CD4-positive, alpha-beta T cell (primary cell): ENCODE measurements at regions not wholly inside any gene's neighbourhood (a gene's known extent, or its start where the extent isn't known, plus 50 kb on each side); places are given as distances from the start of the nearest gene placed in this dataset.

Experiments used
- ATAC-seq: fragments of 200-7000 bp; cut with Tn5 transposase; one replicate; pipeline ENCODE4 v1.10.0; 2022; ENCODE audit warnings: mild to moderate bottlenecking; ENCODE audit not compliant: poor library complexity
- CTCF ChIA-PET: fragments of 350-600 bp; sonication (Branson Sonifier 250); formaldehyde crosslinking; loops from one replicate; lab custom pipeline; 2021; ENCODE audit warnings: antibody characterized with exemption, inconsistent platforms; lab: Charles Lee
- POLR2A ChIA-PET: fragments of 350-600 bp; sonication (Branson Sonifier 250); formaldehyde crosslinking; loops from one replicate; lab custom pipeline; 2021; ENCODE audit warnings: antibody characterized with exemption, inconsistent platforms; lab: Charles Lee
- DNase-seq, 14 experiments: peaks; one replicate each; pipeline ENCODE4 v3.0.0-alpha.2; 2013 to 2020; ENCODE audit warnings: mixed read lengths in 2 of 14
- H3K27ac ChIP-seq, 2 donors: one replicate each; pipeline versions ENCODE4 v1.5.1 to v1.7.0; 2013; ENCODE audit warnings: low read length in 2 of 2, low read depth in 1 of 2, mild to moderate bottlenecking in 1 of 2
- H3K27me3 ChIP-seq, 2 experiments: 1 replicate in 1 of 2; 2 replicates in 1 of 2; pipeline versions ENCODE4 v1.6.1 to v1.7.0; 2013; ENCODE audit warnings: low read length in 2 of 2, control low read depth in 1 of 2, mild to moderate bottlenecking in 1 of 2, moderate library complexity in 1 of 2; ENCODE audit not compliant: insufficient read depth in 2 of 2, control insufficient read depth in 1 of 2
- H3K36me3 ChIP-seq: one replicate; pipeline ENCODE4 v1.6.1; 2013; ENCODE audit warnings: low read length, control low read depth; ENCODE audit not compliant: insufficient read depth
- H3K4me1 ChIP-seq: one replicate; pipeline ENCODE4 v1.6.1; 2013; ENCODE audit warnings: low read length, control low read depth; ENCODE audit not compliant: insufficient read depth
- H3K4me3 ChIP-seq: one replicate; pipeline ENCODE4 v1.5.1; 2013; ENCODE audit warnings: mild to moderate bottlenecking, low read length, moderate library complexity
- H3K9me3 ChIP-seq, 2 experiments: 1 replicate in 1 of 2; 2 replicates in 1 of 2; pipeline versions ENCODE4 v1.6.1 to v1.7.0; 2013; ENCODE audit warnings: low read length in 2 of 2, mild to moderate bottlenecking in 2 of 2, control low read depth in 1 of 2, moderate library complexity in 1 of 2; ENCODE audit not compliant: control insufficient read depth in 1 of 2, insufficient read depth in 1 of 2
- H3K27ac Mint-ChIP-seq: one replicate; pipeline ENCODE4 v1.8.0; 2020; ENCODE audit warnings: mixed read lengths
- H3K27me3 Mint-ChIP-seq: one replicate; pipeline ENCODE4 v1.8.0; 2021; ENCODE audit warnings: mixed read lengths
- H3K36me3 Mint-ChIP-seq: one replicate; pipeline ENCODE4 v1.8.0; 2021; ENCODE audit warnings: low read depth, mixed read lengths
- H3K4me1 Mint-ChIP-seq: one replicate; pipeline ENCODE4 v1.8.0; 2021; ENCODE audit warnings: low read depth, mixed read lengths
- H3K4me3 Mint-ChIP-seq: one replicate; pipeline ENCODE4 v1.8.0; 2020; ENCODE audit warnings: mild to moderate bottlenecking, mixed read lengths
- H3K9me3 Mint-ChIP-seq: one replicate; pipeline ENCODE4 v1.8.0; 2020; ENCODE audit warnings: mixed read lengths
- intact Hi-C, 2 experiments: fragments of 100-400 bp; cut with DNase I in 1 of 2; cut with micrococcal nuclease in 1 of 2; formaldehyde crosslinking; loops; one replicate each; pipeline versions ENCODE4 v1.15.1 to v1.9.0; 2023 to 2025; cut with DNase I, micrococcal nuclease
- TF ChIP-seq, protein P1 (sequence below): fragments of 200-600 bp; IDR thresholded peaks from one replicate; pipeline ENCODE4 v1.8.0; 2022; ENCODE audit warnings: antibody characterized with exemption, mild to moderate bottlenecking

DNA sequence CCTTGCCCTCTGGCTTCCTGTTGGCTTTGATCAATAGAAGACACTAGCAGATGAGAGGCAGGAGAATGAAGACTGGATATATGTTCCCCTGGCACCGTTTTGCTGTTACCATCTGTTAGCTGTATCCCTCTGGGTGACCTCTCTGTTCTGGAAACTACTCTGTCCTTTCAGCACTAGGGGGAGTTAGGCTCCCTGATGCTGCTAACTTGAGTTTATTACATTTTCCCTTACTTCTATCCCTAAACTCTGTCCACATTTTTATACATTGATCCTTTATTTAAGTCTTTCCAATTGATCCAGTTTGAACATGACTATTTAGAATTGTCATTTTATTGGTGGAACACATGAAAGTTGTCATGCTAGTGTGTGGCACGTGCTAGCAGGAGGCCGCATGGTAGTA lies 1014.3 kb upstream of the CDH2 start:
- no peak overlapping the region for H3K4me3 ChIP-seq

DNA sequence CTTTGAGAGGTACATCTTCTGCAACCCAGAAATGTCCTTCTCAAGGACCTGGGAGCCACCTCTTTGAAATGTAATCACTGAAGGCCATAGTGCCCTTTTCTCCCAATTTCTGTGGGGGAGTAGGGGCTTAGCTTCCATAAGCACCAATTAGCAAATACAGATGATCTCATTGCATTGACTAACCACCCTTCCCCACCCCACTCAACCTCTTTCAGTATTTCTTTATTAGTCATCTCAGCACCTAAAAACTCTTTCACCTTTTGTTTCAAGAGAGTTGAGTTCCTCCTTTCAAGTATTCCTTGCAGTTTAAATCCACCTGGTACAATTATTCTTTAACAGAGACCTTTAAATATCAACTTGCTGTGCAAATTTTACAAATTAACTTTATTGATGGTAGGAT lies 1011.8 kb upstream of the CDH2 start:
- no peaks in the 10 kb centered on the region for H3K4me1 Mint-ChIP-seq
- peaks cover 5% of the 10 kb centered on the region for H3K9me3 Mint-ChIP-seq
- TF ChIP-seq, protein P1, sequence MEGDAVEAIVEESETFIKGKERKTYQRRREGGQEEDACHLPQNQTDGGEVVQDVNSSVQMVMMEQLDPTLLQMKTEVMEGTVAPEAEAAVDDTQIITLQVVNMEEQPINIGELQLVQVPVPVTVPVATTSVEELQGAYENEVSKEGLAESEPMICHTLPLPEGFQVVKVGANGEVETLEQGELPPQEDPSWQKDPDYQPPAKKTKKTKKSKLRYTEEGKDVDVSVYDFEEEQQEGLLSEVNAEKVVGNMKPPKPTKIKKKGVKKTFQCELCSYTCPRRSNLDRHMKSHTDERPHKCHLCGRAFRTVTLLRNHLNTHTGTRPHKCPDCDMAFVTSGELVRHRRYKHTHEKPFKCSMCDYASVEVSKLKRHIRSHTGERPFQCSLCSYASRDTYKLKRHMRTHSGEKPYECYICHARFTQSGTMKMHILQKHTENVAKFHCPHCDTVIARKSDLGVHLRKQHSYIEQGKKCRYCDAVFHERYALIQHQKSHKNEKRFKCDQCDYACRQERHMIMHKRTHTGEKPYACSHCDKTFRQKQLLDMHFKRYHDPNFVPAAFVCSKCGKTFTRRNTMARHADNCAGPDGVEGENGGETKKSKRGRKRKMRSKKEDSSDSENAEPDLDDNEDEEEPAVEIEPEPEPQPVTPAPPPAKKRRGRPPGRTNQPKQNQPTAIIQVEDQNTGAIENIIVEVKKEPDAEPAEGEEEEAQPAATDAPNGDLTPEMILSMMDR: no peak
- Histone ChIP-seq H3K4me3 (no peak overlapping the region), H3K4me1 (no peaks in the 10 kb centered on the region), H3K27me3 (no peaks in the 10 kb centered on the region), H3K36me3 (no peaks in the 10 kb centered on the region), H3K27ac (no peak overlapping the region), H3K9me3 (no peaks in the 10 kb centered on the region)
- POLR2A ChIA-PET: no interaction called here
- DNase-seq (no peak), ATAC-seq (no peak)
- no peak overlapping the region for H3K4me3 Mint-ChIP-seq
- intact Hi-C loops: no loop called here
- H3K36me3 Mint-ChIP-seq: no peaks in the 10 kb centered on the region
- CTCF ChIA-PET: no interaction called here
- no peaks in the 10 kb centered on the region for H3K27me3 Mint-ChIP-seq
- no peak overlapping the region for H3K27ac Mint-ChIP-seq

More for the DNA sequence above, 1014.3 kb upstream of the CDH2 start:
- Histone ChIP-seq H3K9me3 (no peaks in the 10 kb centered on the region), H3K36me3 (no peaks in the 10 kb centered on the region), H3K27me3 (no peaks in the 10 kb centered on the region), H3K27ac (no peak overlapping the region), H3K4me1 (no peaks in the 10 kb centered on the region)
- ATAC-seq: no peak
- POLR2A ChIA-PET: no interaction called here
- H3K27me3 Mint-ChIP-seq: no peaks in the 10 kb centered on the region
- peaks cover 5% of the 10 kb centered on the region for H3K9me3 Mint-ChIP-seq
- no peaks in the 10 kb centered on the region for H3K4me1 Mint-ChIP-seq
- CTCF ChIA-PET: no interaction called here
- TF ChIP-seq, protein P1: no peak
- H3K27ac Mint-ChIP-seq: no peak overlapping the region
- DNase-seq: no peak
- H3K36me3 Mint-ChIP-seq: no peaks in the 10 kb centered on the region
- intact Hi-C loops: loop anchor here in 1 of 2 experiments (10.0 kb wide), 1 partner anchor 64 kb away; no protein-coding TSS in a partner anchor
- no peak overlapping the region for H3K4me3 Mint-ChIP-seq

DNA sequence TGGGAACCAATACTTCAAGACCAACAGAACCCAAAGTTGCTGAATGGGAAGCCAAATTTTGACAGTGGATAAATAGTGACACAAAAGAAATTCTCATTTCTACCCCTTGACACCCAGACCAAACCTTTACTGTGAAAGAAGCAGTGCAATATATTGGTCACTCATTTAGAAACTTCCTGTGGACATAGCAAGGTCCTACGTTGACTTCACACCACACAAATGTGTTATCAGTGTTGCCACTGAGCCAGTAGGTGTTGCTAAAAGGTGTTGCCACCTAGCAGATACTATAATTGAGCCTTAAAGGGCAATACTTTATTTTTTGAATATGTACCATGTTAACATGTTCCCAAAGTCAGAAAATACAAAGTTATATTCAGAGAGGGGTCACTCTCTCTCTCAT lies 1008.9 kb upstream of the CDH2 start:
- Histone ChIP-seq H3K27me3 (no peaks in the 10 kb centered on the region), H3K27ac (no peak overlapping the region), H3K4me3 (no peak overlapping the region), H3K36me3 (no peaks in the 10 kb centered on the region), H3K4me1 (no peaks in the 10 kb centered on the region), H3K9me3 (peaks cover 0 to 4% of the 10 kb centered on the region in 2 experiments)
- no peaks in the 10 kb centered on the region for H3K27me3 Mint-ChIP-seq
- intact Hi-C loops: no loop called here
- no peak for ATAC-seq
- H3K9me3 Mint-ChIP-seq: peaks cover 7% of the 10 kb centered on the region
- no peak for DNase-seq
- H3K4me1 Mint-ChIP-seq: no peaks in the 10 kb centered on the region
- POLR2A ChIA-PET: no interaction called here
- H3K4me3 Mint-ChIP-seq: no peak overlapping the region
- no peak overlapping the region for H3K27ac Mint-ChIP-seq
- TF ChIP-seq, protein P1: no peak
- CTCF ChIA-PET: no interaction called here
- no peaks in the 10 kb centered on the region for H3K36me3 Mint-ChIP-seq
